B cell (primary cell): ENCODE measurements at regions not wholly inside any gene's neighbourhood (a gene's known extent, or its start where the extent isn't known, plus 50 kb on each side); places are given as distances from the start of the nearest gene placed in this dataset.

Source experiments
- ATAC-seq: fragments of 200-7000 bp; cut with Tn5 transposase; one replicate; pipeline ENCODE4 v1.10.0; 2021; ENCODE audit warnings: low read depth, mild to moderate bottlenecking, moderate number of reproducible peaks, moderate library complexity
- CTCF ChIA-PET: fragments of 350-600 bp; sonication (Branson Sonifier 250); formaldehyde crosslinking; loops from one replicate; lab custom pipeline; 2021; ENCODE audit warnings: antibody characterized with exemption, inconsistent platforms; lab: Charles Lee
- POLR2A ChIA-PET: fragments of 350-600 bp; sonication (Branson Sonifier 250); formaldehyde crosslinking; loops from one replicate; lab custom pipeline; 2021; ENCODE audit warnings: antibody characterized with exemption; lab: Charles Lee
- DNase-seq: peaks from one replicate; pipeline ENCODE4 v3.0.0; 2013
- H2AFZ ChIP-seq: 2 replicates; pipeline ENCODE4 v1.6.1; 2012; ENCODE audit warnings: mild to moderate bottlenecking, low read depth, low read length; ENCODE audit not compliant: insufficient read depth, poor library complexity, severe bottlenecking
- H3K27ac ChIP-seq, 2 donors: 1 replicate in 1 of 2; 2 replicates in 1 of 2; pipeline ENCODE4 v1.5.1; 2012 to 2013; ENCODE audit warnings: low read length in 2 of 2, mild to moderate bottlenecking in 2 of 2, moderate library complexity in 1 of 2
- H3K27me3 ChIP-seq, 4 experiments: fragments of 200-600 bp in 1 of 4; sonication (generic) in 1 of 4; replicated peaks in 1 of 4; 1 replicate in 2 of 4; 2 replicates in 2 of 4; pipeline versions ENCODE4 v1.6.1 to v1.7.0; 2013 to 2016; ENCODE audit warnings: low read length in 3 of 4, mild to moderate bottlenecking in 2 of 4, mixed read lengths in 1 of 4, moderate library complexity in 1 of 4; ENCODE audit not compliant: insufficient read depth in 4 of 4, control insufficient read depth in 3 of 4; ENCODE audit errors: control extremely low read depth in 1 of 4
- H3K36me3 ChIP-seq, 2 experiments: replicated peaks in 1 of 2; 1 replicate in 1 of 2; 2 replicates in 1 of 2; pipeline versions ENCODE4 v1.6.1 to v1.7.1; 2013; ENCODE audit warnings: low read length in 1 of 2; ENCODE audit not compliant: insufficient read depth in 2 of 2, control insufficient read depth in 1 of 2; ENCODE audit errors: control extremely low read depth in 1 of 2, extremely low read depth in 1 of 2
- H3K4me1 ChIP-seq, 2 donors: fragments of 200-600 bp in 1 of 2; sonication (generic) in 1 of 2; 1 replicate in 1 of 2; 2 replicates in 1 of 2; pipeline versions ENCODE4 v1.5.1 to v1.6.1; 2013 to 2017; ENCODE audit warnings: low read length in 2 of 2; ENCODE audit not compliant: control insufficient read depth in 2 of 2, insufficient read depth in 2 of 2
- H3K4me2 ChIP-seq: replicated peaks from 2 replicates; pipeline ENCODE3; 2012; ENCODE audit warnings: mild to moderate bottlenecking, low read depth, low read length; ENCODE audit not compliant: poor library complexity, severe bottlenecking
- H3K4me3 ChIP-seq, 5 experiments: fragments of 200-600 bp in 1 of 5; sonication (generic) in 1 of 5; 1 replicate in 3 of 5; 2 replicates in 2 of 5; pipeline versions ENCODE4 v1.5.1 to v1.7.0; 2011 to 2016; ENCODE audit warnings: low read length in 4 of 5, mild to moderate bottlenecking in 4 of 5, low read depth in 2 of 5, control low read depth in 1 of 5, moderate library complexity in 1 of 5; ENCODE audit not compliant: insufficient read depth in 1 of 5; ENCODE audit errors: control extremely low read depth in 1 of 5, extremely low read depth in 1 of 5
- H3K79me2 ChIP-seq: fragments of 200-600 bp; sonication (generic); one replicate; pipeline ENCODE4 v1.6.0; 2016; ENCODE audit warnings: low read length; ENCODE audit not compliant: control insufficient read depth, insufficient read depth
- H3K9ac ChIP-seq: fragments of 200-600 bp; sonication (generic); 2 replicates; pipeline ENCODE4 v1.6.1; 2017; ENCODE audit warnings: mild to moderate bottlenecking, low read length, moderate library complexity
- H3K9me3 ChIP-seq, 3 donors: one replicate each; pipeline versions ENCODE4 v1.6.1 to v1.7.1; 2013; ENCODE audit warnings: low read length in 2 of 3; ENCODE audit not compliant: control insufficient read depth in 2 of 3, insufficient read depth in 1 of 3; ENCODE audit errors: control extremely low read depth in 1 of 3
- H4K20me1 ChIP-seq: 2 replicates; pipeline ENCODE4 v1.6.0; 2012; ENCODE audit warnings: mild to moderate bottlenecking, low read length; ENCODE audit not compliant: insufficient read depth, control insufficient read depth, poor library complexity, severe bottlenecking
- H3K27ac Mint-ChIP-seq: one replicate; pipeline ENCODE4 v1.8.0; 2021; ENCODE audit warnings: mixed read lengths
- H3K27me3 Mint-ChIP-seq: one replicate; pipeline ENCODE4 v1.8.0; 2021; ENCODE audit warnings: mixed read lengths
- H3K4me1 Mint-ChIP-seq: one replicate; pipeline ENCODE4 v1.8.0; 2021; ENCODE audit warnings: mixed read lengths
- H3K4me3 Mint-ChIP-seq: one replicate; pipeline ENCODE4 v1.8.0; 2021; ENCODE audit warnings: mixed read lengths
- H3K9me3 Mint-ChIP-seq: one replicate; pipeline ENCODE4 v1.8.0; 2022; ENCODE audit warnings: mixed read lengths; ENCODE audit not compliant: insufficient read depth
- CTCF ChIP-seq: fragments of 200-600 bp; IDR thresholded peaks from one replicate; pipeline ENCODE4 v1.8.0; 2022; ENCODE audit warnings: antibody characterized with exemption, mild to moderate bottlenecking
- EZH2 ChIP-seq: IDR thresholded peaks from 2 replicates; pipeline ENCODE4 v1.6.1; 2012; ENCODE audit warnings: borderline replicate concordance, low read depth, mild to moderate bottlenecking, moderate library complexity, low read length; ENCODE audit not compliant: insufficient read depth, poor library complexity, severe bottlenecking
- WGBS: methylation state at CpG from one replicate; pipeline ENCODE4 v1.1.5; 2013; ENCODE audit warnings: missing lambda C conversion rate; ENCODE audit not compliant: insufficient coverage; 5-methylcytosine and 5-hydroxymethylcytosine counted together
- intact Hi-C: fragments of 100-400 bp; cut with micrococcal nuclease; formaldehyde crosslinking; loops from one replicate; pipeline ENCODE4 v1.10.0; 2022

GRCh38 chr2:239881561-239882320 is 143.4 kb downstream of the NDUFA10 start:
- Histone ChIP-seq H3K4me2 (no peak overlapping the region), H4K20me1 (no peaks in the 10 kb centered on the region), H3K9ac (no peak overlapping the region), H2AFZ (no peak overlapping the region), H3K4me3 (no peak overlapping the region), H3K9me3 (peaks cover 1 to 24% (median 24%) of the 10 kb centered on the region in 3 donors), H3K27me3 (peaks cover 0 to 19% (median 6%) of the 10 kb centered on the region in 4 experiments), H3K79me2 (no peaks in the 10 kb centered on the region), H3K36me3 (no peaks in the 10 kb centered on the region), H3K27ac (no peak overlapping the region), H3K4me1 (peaks cover 0 to 4% of the 10 kb centered on the region in 2 donors)
- peaks cover 20% of the 10 kb centered on the region for H3K27me3 Mint-ChIP-seq
- no peak overlapping the region for H3K27ac Mint-ChIP-seq
- peaks cover 12% of the 10 kb centered on the region for H3K9me3 Mint-ChIP-seq
- TF ChIP-seq CTCF, result no peak
- TF ChIP-seq EZH2, result no peak
- DNase-seq (no peak), ATAC-seq (no peak)
- POLR2A ChIA-PET, result no interaction called here
- intact Hi-C loops, result no loop called here
- CTCF ChIA-PET, result interaction anchor here (1.5 to 2.3 kb wide), 2 partner anchors 10 to 614 kb away, joined by 4 to 7 read pairs; no protein-coding TSS in a partner anchor
- H3K4me3 Mint-ChIP-seq, result no peak overlapping the region
- 29% methylated on average over 17 of the region's 17 CpGs for WGBS
- H3K4me1 Mint-ChIP-seq, result peaks cover 11% of the 10 kb centered on the region

GRCh38 chr2:239881031-239881471 is 144.1 kb downstream of the NDUFA10 start:
- peaks cover 7% of the 10 kb centered on the region for H3K9me3 Mint-ChIP-seq
- peaks cover 0 to 19% (median 6%) of the 10 kb centered on the region in 4 experiments for H3K27me3 ChIP-seq
- TF ChIP-seq CTCF, result no peak
- TF ChIP-seq EZH2, result no peak
- H3K36me3 ChIP-seq, result no peaks in the 10 kb centered on the region
- no peak overlapping the region for H3K27ac Mint-ChIP-seq
- WGBS, result 74% methylated on average over 7 of the region's 10 CpGs
- H3K27ac ChIP-seq, result no peak overlapping the region
- H3K4me3 Mint-ChIP-seq, result no peak overlapping the region
- peaks cover 1 to 24% (median 20%) of the 10 kb centered on the region in 3 donors for H3K9me3 ChIP-seq
- H3K4me3 ChIP-seq, result no peak overlapping the region
- ChIA-PET POLR2A (no interaction called here), CTCF (no interaction called here)
- DNase-seq (no peak), ATAC-seq (no peak)
- no peak overlapping the region for H3K9ac ChIP-seq
- peaks cover 11% of the 10 kb centered on the region for H3K4me1 Mint-ChIP-seq
- intact Hi-C loops, result no loop called here
- peaks cover 0 to 4% of the 10 kb centered on the region in 2 donors for H3K4me1 ChIP-seq
- H3K79me2 ChIP-seq, result no peaks in the 10 kb centered on the region
- peaks cover 20% of the 10 kb centered on the region for H3K27me3 Mint-ChIP-seq
- no peak overlapping the region for H3K4me2 ChIP-seq
- H2AFZ ChIP-seq, result no peak overlapping the region
- no peaks in the 10 kb centered on the region for H4K20me1 ChIP-seq
